Activated naive CD4-positive, alpha-beta T cell treated with anti-CD3 and anti-CD28 coated beads for 36 hours (primary cell): ENCODE measurements at regions not wholly inside any gene's neighbourhood (a gene's known extent, or its start where the extent isn't known, plus 50 kb on each side); places are given as distances from the start of the nearest gene placed in this dataset.

Experiments
- CTCF ChIA-PET: fragments of 350-600 bp; sonication (Branson Sonifier 250); formaldehyde crosslinking; loops from one replicate; lab custom pipeline; 2021; ENCODE audit warnings: antibody characterized with exemption; lab: Charles Lee
- DNase-seq: peaks from one replicate; pipeline ENCODE4 v3.0.0-alpha.2; 2020
- H3K27ac Mint-ChIP-seq: one replicate; pipeline ENCODE4 v1.8.0; 2021; ENCODE audit warnings: mild to moderate bottlenecking, mixed read lengths
- H3K27me3 Mint-ChIP-seq: one replicate; pipeline ENCODE4 v1.8.0; 2021; ENCODE audit warnings: low read depth, mixed read lengths
- H3K36me3 Mint-ChIP-seq: one replicate; pipeline ENCODE4 v1.8.0; 2021; ENCODE audit warnings: low read depth, mixed read lengths
- H3K4me1 Mint-ChIP-seq: one replicate; pipeline ENCODE4 v1.8.0; 2021; ENCODE audit warnings: low read depth, mixed read lengths
- H3K4me3 Mint-ChIP-seq: one replicate; pipeline ENCODE4 v1.8.0; 2021; ENCODE audit warnings: mild to moderate bottlenecking, moderate library complexity, mixed read lengths
- H3K9me3 Mint-ChIP-seq: one replicate; pipeline ENCODE4 v1.8.0; 2021; ENCODE audit warnings: mixed read lengths
- intact Hi-C: fragments of 100-400 bp; cut with micrococcal nuclease; formaldehyde crosslinking; loops from one replicate; pipeline ENCODE4 v1.15.1; 2023

DNA sequence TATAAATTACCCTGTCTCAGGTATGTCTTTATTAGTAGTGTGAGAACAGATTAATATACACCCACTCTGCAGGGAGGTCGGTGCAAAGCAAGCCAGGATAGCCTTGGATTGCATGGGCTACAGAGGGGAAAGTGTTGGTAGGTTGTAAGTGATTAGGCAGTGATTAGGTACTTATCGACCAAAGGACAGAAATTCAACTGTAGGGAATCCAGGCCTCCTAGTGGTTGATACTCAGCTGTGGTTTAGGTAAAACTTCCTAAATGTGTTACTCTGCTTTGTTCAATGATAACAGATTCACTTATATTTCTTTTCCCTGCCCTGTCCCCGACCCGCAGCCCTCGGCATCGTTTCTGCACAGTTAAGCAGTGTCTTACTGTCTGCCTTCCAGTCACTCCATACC lies 444.0 kb downstream of the FIGN start:
- H3K9me3 Mint-ChIP-seq: no peaks in the 10 kb centered on the region
- no peaks in the 10 kb centered on the region for H3K4me1 Mint-ChIP-seq
- no peaks in the 10 kb centered on the region for H3K27me3 Mint-ChIP-seq
- H3K27ac Mint-ChIP-seq: no peak overlapping the region
- DNase-seq: no peak
- intact Hi-C loops: no loop called here
- H3K4me3 Mint-ChIP-seq: no peak overlapping the region
- CTCF ChIA-PET: no interaction called here
- H3K36me3 Mint-ChIP-seq: no peaks in the 10 kb centered on the region

DNA sequence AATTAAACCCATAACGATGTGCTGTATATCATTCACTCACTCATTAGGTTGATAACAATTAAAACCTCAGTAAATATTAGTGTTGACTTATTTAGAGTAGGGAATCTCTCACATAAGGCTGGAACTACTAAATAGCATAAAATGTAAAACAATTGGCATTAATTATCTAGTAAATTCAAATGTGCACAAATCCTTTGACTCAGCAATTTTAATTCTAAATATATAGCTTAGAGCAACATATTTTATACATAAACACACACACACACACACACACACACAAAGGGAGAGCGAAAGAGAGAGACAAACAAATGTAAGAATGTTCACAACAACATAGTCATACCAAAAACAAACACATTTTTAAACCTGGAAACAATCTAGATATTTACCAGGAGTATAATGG lies 443.1 kb upstream of the KCNH7 start:
- Mint-ChIP-seq H3K36me3 (no peaks in the 10 kb centered on the region), H3K4me1 (no peaks in the 10 kb centered on the region), H3K9me3 (peaks cover 6% of the 10 kb centered on the region), H3K27ac (no peak overlapping the region), H3K27me3 (no peaks in the 10 kb centered on the region), H3K4me3 (no peak overlapping the region)
- intact Hi-C loops: no loop called here
- no peak for DNase-seq
- CTCF ChIA-PET: no interaction called here

DNA sequence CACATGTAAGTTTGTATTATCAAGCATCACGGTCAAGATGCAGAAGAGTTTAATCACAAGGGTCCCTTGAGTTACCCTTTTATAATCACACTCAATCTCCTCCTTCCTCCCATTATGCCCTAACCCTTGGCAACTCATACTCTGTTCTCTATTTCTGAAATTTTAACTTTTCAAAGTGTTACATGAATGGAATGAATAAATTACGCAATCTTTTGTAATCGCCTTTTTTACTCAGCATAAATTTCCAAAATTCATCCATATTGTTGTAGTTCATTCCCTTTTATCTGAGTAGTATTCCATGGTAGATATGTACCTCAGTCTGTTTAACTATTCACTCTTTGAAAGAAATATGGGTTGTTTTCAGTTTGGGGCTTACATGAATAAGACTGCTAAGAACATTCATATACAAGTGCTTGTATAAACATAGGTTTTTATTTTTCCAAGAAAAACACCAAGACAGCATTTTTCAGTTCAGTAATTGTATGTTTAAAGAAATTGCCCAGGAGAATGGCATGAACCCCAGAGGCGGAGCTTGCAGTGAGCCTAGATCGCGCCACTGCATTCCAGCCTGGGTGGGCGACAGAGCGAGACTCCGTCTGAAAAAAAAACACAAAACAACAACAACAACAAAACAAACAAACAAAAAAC lies 430.9 kb upstream of the KCNH7 start:
- DNase-seq: no peak
- CTCF ChIA-PET: no interaction called here
- Mint-ChIP-seq H3K4me3 (no peak overlapping the region), H3K36me3 (no peaks in the 10 kb centered on the region), H3K9me3 (peaks cover 17% of the 10 kb centered on the region), H3K4me1 (no peaks in the 10 kb centered on the region), H3K27ac (no peak overlapping the region), H3K27me3 (no peaks in the 10 kb centered on the region)
- intact Hi-C loops: no loop called here

DNA sequence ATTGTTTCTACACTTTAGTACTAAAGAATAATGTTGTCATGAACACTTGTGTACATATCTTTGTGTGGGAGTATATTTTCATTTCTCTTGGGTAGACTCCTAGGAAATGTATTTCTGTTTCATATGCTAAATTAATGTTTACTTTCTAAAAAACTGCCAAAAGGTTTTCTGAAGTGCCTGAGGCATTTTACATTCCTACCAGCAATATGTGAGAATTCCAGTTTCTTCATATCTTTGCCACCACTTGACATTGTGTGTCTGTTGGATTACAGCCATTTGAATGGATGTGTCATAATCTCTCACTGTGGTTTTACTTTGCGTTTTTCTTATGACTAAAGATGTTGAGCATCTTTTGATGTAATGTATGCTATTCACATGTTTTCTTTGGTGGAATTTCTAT lies 428.2 kb upstream of the KCNH7 start:
- Mint-ChIP-seq H3K36me3 (no peaks in the 10 kb centered on the region), H3K27ac (no peak overlapping the region), H3K4me1 (no peaks in the 10 kb centered on the region), H3K4me3 (no peak overlapping the region), H3K9me3 (peaks cover 1% of the 10 kb centered on the region), H3K27me3 (no peaks in the 10 kb centered on the region)
- intact Hi-C loops: no loop called here
- CTCF ChIA-PET: no interaction called here
- DNase-seq: no peak

DNA sequence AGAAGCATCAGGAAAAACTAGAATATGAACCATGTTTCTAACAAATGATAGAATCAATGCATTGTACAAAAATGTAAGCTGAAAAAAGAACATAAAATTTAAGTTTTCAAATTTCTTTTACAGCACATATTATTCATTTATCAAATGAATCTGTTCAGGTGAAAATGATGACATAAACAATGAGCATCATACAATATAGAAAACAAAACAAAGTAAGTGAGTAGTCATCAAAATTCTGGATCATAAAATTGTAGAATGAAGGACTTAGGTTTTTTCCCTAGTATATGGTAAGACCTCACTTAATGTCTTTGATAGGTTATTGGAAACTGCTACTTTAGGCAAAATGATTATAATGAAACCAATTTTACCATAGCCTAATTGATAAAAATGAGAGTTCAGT lies 427.0 kb upstream of the KCNH7 start:
- Mint-ChIP-seq H3K4me1 (no peaks in the 10 kb centered on the region), H3K36me3 (no peaks in the 10 kb centered on the region), H3K4me3 (no peak overlapping the region), H3K27ac (no peak overlapping the region), H3K9me3 (peaks cover 1% of the 10 kb centered on the region), H3K27me3 (no peaks in the 10 kb centered on the region)
- CTCF ChIA-PET: no interaction called here
- intact Hi-C loops: no loop called here
- no peak for DNase-seq

DNA sequence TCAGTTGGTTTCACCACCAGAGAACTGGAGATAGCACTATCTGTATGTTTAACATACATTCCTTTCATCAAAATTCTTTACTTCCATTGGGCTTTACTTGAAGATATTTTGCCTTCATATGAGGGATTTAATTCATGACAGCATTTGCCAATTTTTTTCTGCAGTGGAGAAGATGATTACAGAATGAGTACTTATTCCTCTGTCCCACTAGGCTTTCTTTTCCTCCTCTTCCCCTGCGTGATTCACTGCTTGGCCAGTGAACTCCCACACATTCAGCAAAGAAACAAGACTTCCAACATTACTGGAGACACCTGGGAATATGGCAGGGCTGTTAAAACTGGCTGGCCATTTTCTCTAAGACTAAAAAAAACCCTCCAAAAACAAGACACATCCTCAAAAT lies 425.8 kb upstream of the KCNH7 start:
- intact Hi-C loops: no loop called here
- H3K27me3 Mint-ChIP-seq: no peaks in the 10 kb centered on the region
- DNase-seq: no peak
- no peaks in the 10 kb centered on the region for H3K36me3 Mint-ChIP-seq
- H3K27ac Mint-ChIP-seq: no peak overlapping the region
- no peaks in the 10 kb centered on the region for H3K9me3 Mint-ChIP-seq
- CTCF ChIA-PET: no interaction called here
- no peak overlapping the region for H3K4me3 Mint-ChIP-seq
- H3K4me1 Mint-ChIP-seq: no peaks in the 10 kb centered on the region

DNA sequence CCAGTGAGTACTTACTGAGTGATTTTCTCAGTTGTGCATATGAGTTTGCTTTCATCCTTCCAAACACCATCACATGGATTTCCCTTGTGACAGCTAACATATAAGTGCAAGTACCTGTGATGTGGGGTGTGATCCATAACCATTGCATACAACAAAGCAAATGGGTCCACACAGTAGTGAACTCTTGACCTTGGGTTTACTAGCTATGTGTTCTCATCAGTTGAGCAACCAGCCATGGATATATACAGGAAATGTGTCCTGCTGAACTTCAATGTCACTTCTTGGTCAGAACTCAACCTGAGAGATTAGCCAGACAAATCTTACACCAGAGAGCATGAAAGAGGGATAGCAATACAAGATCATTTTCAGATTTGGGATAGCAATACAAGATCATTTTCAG lies 420.9 kb upstream of the KCNH7 start:
- no peaks in the 10 kb centered on the region for H3K4me1 Mint-ChIP-seq
- intact Hi-C loops: no loop called here
- H3K9me3 Mint-ChIP-seq: no peaks in the 10 kb centered on the region
- H3K27me3 Mint-ChIP-seq: no peaks in the 10 kb centered on the region
- no peak for DNase-seq
- H3K4me3 Mint-ChIP-seq: no peak overlapping the region
- CTCF ChIA-PET: no interaction called here
- H3K36me3 Mint-ChIP-seq: no peaks in the 10 kb centered on the region
- H3K27ac Mint-ChIP-seq: no peak overlapping the region

DNA sequence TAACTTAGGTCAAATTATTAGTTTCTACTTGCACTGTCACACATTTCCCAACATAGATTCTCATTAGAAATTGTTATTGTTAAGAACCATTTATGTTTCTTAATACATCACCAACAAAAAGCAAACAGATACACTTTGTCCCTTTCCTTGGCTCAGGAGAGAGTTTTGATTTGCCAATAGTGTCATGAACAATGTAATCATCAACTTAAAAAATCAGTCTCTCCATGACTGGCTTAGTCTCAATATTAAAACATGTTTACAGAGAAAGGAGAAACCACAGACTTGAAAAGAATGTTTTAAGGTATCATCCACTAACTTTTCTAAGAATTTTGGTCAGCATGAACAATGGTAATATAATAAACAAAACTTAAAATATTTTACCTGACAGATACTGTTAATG lies 416.5 kb upstream of the KCNH7 start:
- intact Hi-C loops: no loop called here
- H3K4me1 Mint-ChIP-seq: no peaks in the 10 kb centered on the region
- H3K9me3 Mint-ChIP-seq: peaks cover 2% of the 10 kb centered on the region
- no peak overlapping the region for H3K27ac Mint-ChIP-seq
- no peaks in the 10 kb centered on the region for H3K27me3 Mint-ChIP-seq
- no peak overlapping the region for H3K4me3 Mint-ChIP-seq
- CTCF ChIA-PET: no interaction called here
- no peaks in the 10 kb centered on the region for H3K36me3 Mint-ChIP-seq
- DNase-seq: no peak

DNA sequence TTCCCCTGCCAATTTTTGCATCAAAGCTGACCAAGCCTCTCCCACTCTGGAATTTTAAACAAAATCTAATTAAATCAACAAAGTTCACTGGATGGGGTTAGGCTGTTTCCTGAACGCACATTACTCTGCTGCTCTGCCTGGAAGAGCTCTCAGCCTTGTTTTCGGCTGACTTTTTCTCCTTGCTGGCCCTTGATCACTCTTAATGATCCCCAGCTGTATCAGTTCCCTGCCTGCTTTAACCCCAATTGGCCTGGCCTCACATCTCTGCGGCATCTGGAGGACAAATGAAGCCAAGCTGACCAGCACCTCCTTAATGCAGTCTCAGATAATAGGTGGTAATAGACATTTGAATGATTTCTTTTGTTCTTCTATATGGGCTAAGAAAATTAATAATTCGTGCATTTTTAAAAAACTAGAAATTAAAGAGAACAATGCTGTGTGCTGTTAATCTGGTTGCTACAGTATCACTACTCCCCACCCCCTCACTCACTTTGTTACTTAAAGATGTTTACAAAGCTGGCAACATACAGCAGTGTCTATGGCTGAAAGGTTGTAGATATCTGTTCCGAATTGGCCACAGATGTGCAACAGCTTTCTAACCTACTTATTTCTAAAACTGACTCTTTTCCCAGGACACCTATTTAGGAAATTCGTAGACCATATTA lies 415.2 kb upstream of the KCNH7 start:
- intact Hi-C loops: no loop called here

DNA sequence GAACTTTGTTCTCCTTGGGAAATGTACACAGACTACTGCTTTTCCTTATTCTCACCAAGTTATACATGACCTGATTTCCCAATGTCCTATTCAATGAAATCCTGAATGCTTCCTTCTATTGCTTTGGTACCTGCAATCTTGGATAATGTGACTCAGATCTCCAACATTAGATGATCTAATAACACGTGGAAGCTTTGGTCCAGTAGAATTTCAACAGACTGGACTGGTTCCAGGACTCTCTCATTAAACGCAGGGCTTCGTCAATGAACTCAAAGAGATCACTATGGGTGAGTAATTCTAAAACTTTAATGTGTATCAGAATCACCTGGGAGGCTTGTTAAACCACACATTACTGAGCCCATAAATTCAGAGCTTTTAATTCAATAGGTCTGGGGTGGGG lies 413.6 kb upstream of the KCNH7 start:
- H3K27ac Mint-ChIP-seq: no peak overlapping the region
- H3K9me3 Mint-ChIP-seq: peaks cover 4% of the 10 kb centered on the region
- no peaks in the 10 kb centered on the region for H3K4me1 Mint-ChIP-seq
- CTCF ChIA-PET: no interaction called here
- no peaks in the 10 kb centered on the region for H3K27me3 Mint-ChIP-seq
- DNase-seq: no peak
- intact Hi-C loops: no loop called here
- H3K4me3 Mint-ChIP-seq: no peak overlapping the region
- no peaks in the 10 kb centered on the region for H3K36me3 Mint-ChIP-seq

More for the DNA sequence above, 415.2 kb upstream of the KCNH7 start:
- no peak for DNase-seq
- no peak overlapping the region for H3K27ac Mint-ChIP-seq
- H3K36me3 Mint-ChIP-seq: no peaks in the 10 kb centered on the region
- H3K27me3 Mint-ChIP-seq: no peaks in the 10 kb centered on the region
- H3K4me1 Mint-ChIP-seq: no peaks in the 10 kb centered on the region
- peaks cover 2% of the 10 kb centered on the region for H3K9me3 Mint-ChIP-seq
- CTCF ChIA-PET: no interaction called here
- H3K4me3 Mint-ChIP-seq: no peak overlapping the region

DNA sequence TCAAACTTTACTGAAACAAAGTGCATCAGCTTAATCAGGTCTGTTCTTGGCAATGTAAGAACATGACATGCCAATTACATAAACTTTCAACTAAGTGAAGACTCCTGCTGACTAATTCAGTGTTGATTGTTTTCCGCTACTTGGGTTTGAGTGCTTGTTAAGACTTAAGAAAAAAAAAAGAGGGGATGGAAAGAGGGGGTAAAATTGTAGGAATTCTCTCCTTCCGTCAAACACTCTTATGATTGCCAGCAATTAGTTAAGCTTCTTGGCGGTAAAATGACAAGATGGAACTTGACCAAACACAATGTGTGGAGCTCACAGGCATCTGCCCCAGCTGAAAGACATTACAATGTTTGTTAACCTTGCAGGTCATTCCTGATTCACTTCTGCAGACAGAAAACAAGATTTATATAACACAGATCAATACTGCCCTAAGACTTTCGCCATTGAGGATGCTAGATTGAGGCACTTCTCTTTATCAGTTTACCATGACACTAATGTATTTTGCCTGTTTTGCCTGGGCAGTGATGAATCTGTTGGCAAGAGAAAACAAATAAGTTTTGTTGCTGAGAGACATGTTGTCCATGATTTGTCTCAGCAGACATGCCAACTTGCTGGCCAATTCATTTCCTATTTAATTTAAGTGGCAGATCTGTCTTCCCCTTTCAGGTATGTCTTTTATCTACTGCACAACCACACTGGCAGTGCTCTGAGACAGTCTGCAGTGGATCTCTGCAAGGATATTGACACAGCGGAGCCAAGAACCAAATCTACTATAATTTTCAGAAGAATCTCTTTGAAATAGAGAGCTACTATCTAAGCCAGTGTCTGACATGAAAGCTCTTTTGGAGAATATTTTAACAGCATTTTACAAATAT lies 410.0 kb upstream of the KCNH7 start:
- DNase-seq: no peak
- no peak overlapping the region for H3K4me3 Mint-ChIP-seq
- CTCF ChIA-PET: no interaction called here
- no peak overlapping the region for H3K27ac Mint-ChIP-seq
- H3K4me1 Mint-ChIP-seq: no peaks in the 10 kb centered on the region
- H3K27me3 Mint-ChIP-seq: no peaks in the 10 kb centered on the region
- no peaks in the 10 kb centered on the region for H3K36me3 Mint-ChIP-seq
- peaks cover 3% of the 10 kb centered on the region for H3K9me3 Mint-ChIP-seq
- intact Hi-C loops: no loop called here

DNA sequence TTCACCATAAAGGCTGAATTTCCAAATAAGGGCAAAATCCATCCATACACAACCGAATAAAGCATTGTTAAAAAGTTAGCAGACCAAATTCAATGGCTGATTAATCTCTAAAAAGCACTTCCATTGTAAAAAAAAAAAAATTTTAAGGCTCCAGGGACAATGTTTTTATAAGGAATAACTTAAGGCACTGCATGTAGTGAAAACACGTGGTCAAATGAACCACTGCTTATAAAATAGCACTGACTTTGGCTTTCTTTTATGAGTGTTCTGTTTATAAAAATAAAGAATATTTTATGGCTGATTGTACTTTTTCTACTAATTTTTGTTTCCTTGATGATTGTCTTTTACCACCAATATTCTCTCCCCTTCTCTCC lies 409.3 kb upstream of the KCNH7 start:
- intact Hi-C loops: no loop called here
- Mint-ChIP-seq H3K9me3 (peaks cover 3% of the 10 kb centered on the region), H3K27ac (no peak overlapping the region), H3K36me3 (no peaks in the 10 kb centered on the region), H3K4me1 (no peaks in the 10 kb centered on the region), H3K4me3 (no peak overlapping the region), H3K27me3 (no peaks in the 10 kb centered on the region)
- no peak for DNase-seq
- CTCF ChIA-PET: no interaction called here
